Activated gamma-delta T cell treated with anti-CD3 and anti-CD28 coated beads, Interleukin-2, amount 50 U/mL, for 16 hours (primary cell): ENCODE measurements at regions not wholly inside any gene's neighbourhood (a gene's known extent, or its start where the extent isn't known, plus 50 kb on each side); places are given as distances from the start of the nearest gene placed in this dataset.
A peak's percentile ranks its signal among the peaks of the same experiment; 100 is the strongest.
"Not testable (repeated sequence)": the region's sequence is repeated elsewhere in the genome, so short reads cannot be mapped to it uniquely, and the experiment has no call there.

Experiments used
- DNase-seq: peaks from one replicate; pipeline ENCODE4 v3.0.0-alpha.2; 2020; ENCODE audit warnings: low read depth

GRCh38 chr1:38500891-38501290, 358.7 kb downstream of the RRAGC start:
- no peak for DNase-seq

- no peak for DNase-seq
Measured at GRCh38 chr1:38500352-38500751, 359.2 kb downstream of the RRAGC start.

GRCh38 chr1:38498686-38499085, 360.9 kb downstream of the RRAGC start:
- DNase-seq: no peak

- DNase-seq: no peak
Measured at GRCh38 chr1:38497921-38498656, 361.5 kb downstream of the RRAGC start.

GRCh38 chr1:38493306-38493705, 366.3 kb downstream of the RRAGC start:
- DNase-seq: not testable (repeated sequence)

- peak; percentile 14 for DNase-seq
Measured at GRCh38 chr1:38489844-38490270, 369.7 kb downstream of the RRAGC start.

GRCh38 chr1:38488162-38488898, 371.2 kb downstream of the RRAGC start:
- no peak for DNase-seq

- DNase-seq: no peak
Measured at GRCh38 chr1:38487396-38487795, 372.2 kb downstream of the RRAGC start.

GRCh38 chr1:38486085-38486484, 373.5 kb downstream of the RRAGC start:
- no peak for DNase-seq

GRCh38 chr1:38481871-38482826, 377.4 kb downstream of the RRAGC start:
- no peak for DNase-seq

GRCh38 chr1:38479662-38480061, 379.9 kb downstream of the RRAGC start:
- DNase-seq: not testable (repeated sequence)

- DNase-seq: no peak
Measured at GRCh38 chr1:38477811-38478210, 381.8 kb downstream of the RRAGC start.

GRCh38 chr1:38476850-38477178, 382.8 kb downstream of the RRAGC start:
- DNase-seq: no peak

- no peak for DNase-seq
Measured at GRCh38 chr1:38476111-38476849, 383.3 kb downstream of the RRAGC start.

- DNase-seq: no peak
Measured at GRCh38 chr1:38475624-38476005, 384.0 kb downstream of the RRAGC start.

- no peak for DNase-seq
Measured at GRCh38 chr1:38474738-38475623, 384.6 kb downstream of the RRAGC start.

GRCh38 chr1:38466487-38466886, 393.1 kb downstream of the RRAGC start:
- no peak for DNase-seq

GRCh38 chr1:38465460-38465859, 394.1 kb downstream of the RRAGC start:
- no peak for DNase-seq

GRCh38 chr1:38464071-38464661, 395.4 kb downstream of the RRAGC start:
- DNase-seq: no peak

- DNase-seq: no peak
Measured at GRCh38 chr1:38463074-38463473, 396.5 kb downstream of the RRAGC start.

GRCh38 chr1:38456531-38456876, 403.1 kb downstream of the RRAGC start:
- no peak for DNase-seq
